K562 (cell line): ENCODE measurements at regions not wholly inside any gene's neighbourhood (a gene's known extent, or its start where the extent isn't known, plus 50 kb on each side); places are given as distances from the start of the nearest gene placed in this dataset.

ENCODE experiments used
- ATAC-seq: fragments of 200-7000 bp; cut with Tn5 transposase; 3 replicates; pipeline ENCODE4 v1.9.1; 2020; ENCODE audit warnings: moderate library complexity
- BruUV-seq: library from RNA; stranded (reverse); fragments of 400-500 nt; replicated peaks from 2 replicates; lab custom pipeline; 2021; lab: Mats Ljungman, UMichigan
- CTCF ChIA-PET: fragments of 300-600 bp; formaldehyde crosslinking; extraction: SDS; loops from one replicate; lab custom pipeline; 2021; ENCODE audit warnings: low intra/inter-chr PET ratio; lab: Yijun Ruan, JAX
- POLR2A ChIA-PET: fragments of 300-600, 350-650 bp; sonication (Branson Sonifier 250); formaldehyde crosslinking; extraction: SDS; loops from one replicate; lab custom pipeline; 2021; ENCODE audit warnings: antibody characterized with exemption, inconsistent platforms; lab: Yijun Ruan, JAX
- DNase-seq, 4 experiments: peaks; one replicate each; pipeline versions ENCODE4 v3.0.0 to v3.0.0-alpha.2; 2011 to 2018; ENCODE audit warnings: low spot score in 3 of 4, mixed read lengths in 3 of 4; ENCODE audit errors: extremely low read depth in 1 of 4
- FAIRE-seq: peaks from 2 replicates; lab custom pipeline; 2011; peaks lifted over from hg19 to GRCh38; lab: Jason Lieb, UNC
- H2AFZ ChIP-seq: 2 replicates; pipeline ENCODE4 v1.6.0; 2011; ENCODE audit warnings: low read depth, low read length, control low read depth, inconsistent platforms
- H3K27ac ChIP-seq: fragments of 200-600 bp; 3 replicates; pipeline ENCODE4 v1.8.0; 2011; ENCODE audit warnings: low read depth, mild to moderate bottlenecking, control low read depth, inconsistent platforms, low read length, moderate library complexity, mixed read lengths; ENCODE audit errors: extremely low read depth
- H3K27me3 ChIP-seq, 2 experiments: fragments of 300-600 bp in 1 of 2; 2 replicates in 1 of 2; 3 replicates in 1 of 2; pipeline versions ENCODE4 v1.6.0 to v1.8.0; 2011; ENCODE audit warnings: inconsistent platforms in 2 of 2, low read length in 2 of 2, mild to moderate bottlenecking in 1 of 2, mixed read lengths in 1 of 2, moderate library complexity in 1 of 2; ENCODE audit not compliant: control insufficient read depth in 2 of 2, insufficient read depth in 2 of 2
- H3K36me3 ChIP-seq: fragments of 300-600 bp; 3 replicates; pipeline ENCODE4 v1.8.0; 2011; ENCODE audit warnings: mild to moderate bottlenecking, low read length, inconsistent platforms; ENCODE audit not compliant: control insufficient read depth, insufficient read depth
- H3K4me1 ChIP-seq, 2 experiments: fragments of 200-600 bp in 1 of 2; replicated peaks in 1 of 2; 2 replicates in 1 of 2; 3 replicates in 1 of 2; pipeline versions ENCODE4 v1.5.1 to v1.8.0; 2011; ENCODE audit warnings: inconsistent platforms in 2 of 2, low read length in 2 of 2, mild to moderate bottlenecking in 1 of 2, mixed read lengths in 1 of 2, moderate library complexity in 1 of 2; ENCODE audit not compliant: control insufficient read depth in 2 of 2, insufficient read depth in 2 of 2
- H3K4me2 ChIP-seq: 2 replicates; pipeline ENCODE4 v1.6.1; 2011; ENCODE audit warnings: low read length, control low read depth, inconsistent platforms, mixed read lengths; ENCODE audit not compliant: insufficient read depth
- H3K4me3 ChIP-seq: fragments of 200-600 bp; sonication (generic), shearing (Covaris generic); 2 replicates; pipeline ENCODE4 v1.5.1; 2016; ENCODE audit warnings: control low read depth, inconsistent platforms
- H3K79me2 ChIP-seq: fragments of 200-600 bp; 3 replicates; pipeline ENCODE4 v1.8.0; 2011; ENCODE audit warnings: low read length, inconsistent platforms; ENCODE audit not compliant: control insufficient read depth, insufficient read depth
- H3K9ac ChIP-seq, 2 experiments: 2 replicates each; pipeline versions ENCODE4 v1.6.0 to v1.6.1; 2011; ENCODE audit warnings: low read depth in 2 of 2, low read length in 2 of 2, control low read depth in 1 of 2, inconsistent platforms in 1 of 2, mild to moderate bottlenecking in 1 of 2, mixed read lengths in 1 of 2; ENCODE audit not compliant: insufficient read depth in 1 of 2
- H3K9me1 ChIP-seq: one replicate; pipeline ENCODE4 v1.6.0; 2011; ENCODE audit warnings: inconsistent platforms, mild to moderate bottlenecking, low read length, moderate library complexity; ENCODE audit not compliant: control insufficient read depth, insufficient read depth
- H3K9me3 ChIP-seq: replicated peaks from 2 replicates; pipeline ENCODE4 v1.5.1; 2011; ENCODE audit warnings: low read depth, low read length, inconsistent platforms; ENCODE audit not compliant: control insufficient read depth, insufficient read depth
- H4K20me1 ChIP-seq: replicated peaks from 2 replicates; pipeline ENCODE4 v1.6.1; 2011; ENCODE audit warnings: low read length, inconsistent platforms, mixed read lengths; ENCODE audit not compliant: control insufficient read depth, insufficient read depth
- WGBS: fragments of 100-300 bp; shearing (Covaris generic); methylation state at CpG from one replicate; pipeline ENCODE4 v1.1.6; 2016; ENCODE audit warnings: low coverage, mixed read lengths; ENCODE audit not compliant: insufficient coverage; ENCODE audit errors: missing lambda C conversion rate; 5-methylcytosine and 5-hydroxymethylcytosine counted together
- in situ Hi-C: fragments of 300-500 bp; cut with MboI; formaldehyde crosslinking; loops from 4 replicates; pipeline ENCODE4 v1.15.0; 2018; ENCODE audit warnings: inconsistent platforms, mixed read lengths
- intact Hi-C: fragments of 100-400 bp; cut with micrococcal nuclease; formaldehyde crosslinking; loops from 2 replicates; pipeline ENCODE4 v1.14.2; 2022
- TF ChIP-seq, protein P1 (sequence below): fragments of 250-450 bp; sonication (Bioruptor Pico); IDR thresholded peaks from 2 replicates; pipeline ENCODE4 v1.5.0; 2022; ENCODE audit warnings: mild to moderate bottlenecking

DNA sequence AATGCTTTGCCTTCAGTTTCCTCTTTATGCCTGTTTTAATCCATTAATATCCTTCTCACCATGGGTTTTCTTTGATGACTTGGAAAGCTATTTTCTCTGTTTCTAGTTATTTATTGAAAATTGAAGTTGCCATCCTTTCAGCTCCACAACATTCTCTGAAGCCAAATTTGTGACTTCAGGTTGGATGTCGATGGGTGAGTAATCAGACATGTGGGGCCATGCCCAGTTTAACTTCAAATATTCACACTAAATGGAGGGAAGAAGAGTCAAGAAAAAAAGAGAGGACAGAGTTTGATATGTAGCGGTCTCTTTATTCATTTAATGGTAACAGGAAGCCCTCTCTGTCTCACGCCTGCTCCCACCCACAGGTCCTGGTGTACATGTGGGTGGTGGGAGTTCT, 89.1 kb upstream of the RIPOR2 start:
- Histone ChIP-seq H3K4me1 (peaks cover 0 to 4% of the 10 kb centered on the region in 2 experiments; a peak in 2 of 5 replicates), H3K9me1 (no peaks in the 10 kb centered on the region), H3K4me3 (no peak overlapping the region)
- in situ Hi-C loops = no loop called here
- TF ChIP-seq, protein P1, sequence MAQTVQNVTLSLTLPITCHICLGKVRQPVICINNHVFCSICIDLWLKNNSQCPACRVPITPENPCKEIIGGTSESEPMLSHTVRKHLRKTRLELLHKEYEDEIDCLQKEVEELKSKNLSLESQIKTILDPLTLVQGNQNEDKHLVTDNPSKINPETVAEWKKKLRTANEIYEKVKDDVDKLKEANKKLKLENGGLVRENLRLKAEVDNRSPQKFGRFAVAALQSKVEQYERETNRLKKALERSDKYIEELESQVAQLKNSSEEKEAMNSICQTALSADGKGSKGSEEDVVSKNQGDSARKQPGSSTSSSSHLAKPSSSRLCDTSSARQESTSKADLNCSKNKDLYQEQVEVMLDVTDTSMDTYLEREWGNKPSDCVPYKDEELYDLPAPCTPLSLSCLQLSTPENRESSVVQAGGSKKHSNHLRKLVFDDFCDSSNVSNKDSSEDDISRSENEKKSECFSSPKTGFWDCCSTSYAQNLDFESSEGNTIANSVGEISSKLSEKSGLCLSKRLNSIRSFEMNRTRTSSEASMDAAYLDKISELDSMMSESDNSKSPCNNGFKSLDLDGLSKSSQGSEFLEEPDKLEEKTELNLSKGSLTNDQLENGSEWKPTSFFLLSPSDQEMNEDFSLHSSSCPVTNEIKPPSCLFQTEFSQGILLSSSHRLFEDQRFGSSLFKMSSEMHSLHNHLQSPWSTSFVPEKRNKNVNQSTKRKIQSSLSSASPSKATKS (CRISPR knock-in tag) = no peak
- TF ChIP-seq, all 486 proteins: peak for 0
- intact Hi-C loops = loop anchor here (5.0 kb wide), 1 partner anchor 47 kb away; no protein-coding TSS in a partner anchor
- no peak overlapping the region for H3K4me2 ChIP-seq
- no peak for DNase-seq
- BruUV-seq = no TSS peak
- no peak overlapping the region for H2AFZ ChIP-seq
- POLR2A ChIA-PET = interaction anchor here (0.8 to 1.3 kb wide), 2 partner anchors 9 to 32 kb away, joined by 3 read pairs; no protein-coding TSS in a partner anchor
- no peak overlapping the region for H3K27ac ChIP-seq
- CTCF ChIA-PET = no interaction called here
- ATAC-seq = no peak
- 8% methylated on average over 3 of the region's 3 CpGs for WGBS
- H3K36me3 ChIP-seq = no peaks in the 10 kb centered on the region
- no peaks in the 10 kb centered on the region for H3K79me2 ChIP-seq
- FAIRE-seq = no peak
- H3K9me3 ChIP-seq = no peaks in the 10 kb centered on the region
- H3K27me3 ChIP-seq = peaks cover 9 to 45% of the 10 kb centered on the region in 2 experiments; a peak in 4 of 5 replicates
- H4K20me1 ChIP-seq = no peaks in the 10 kb centered on the region
- H3K9ac ChIP-seq = no peak overlapping the region
